Activated CD4-positive, alpha-beta T cell treated with anti-CD3 and anti-CD28 coated beads, Interleukin-2, amount 50 U/mL, for 24 hours (primary cell): ENCODE measurements at regions not wholly inside any gene's neighbourhood (a gene's known extent, or its start where the extent isn't known, plus 50 kb on each side); places are given as distances from the start of the nearest gene placed in this dataset.
"Not testable (repeated sequence)": the region's sequence is repeated elsewhere in the genome, so short reads cannot be mapped to it uniquely, and the experiment has no call there.

Experiments used
- DNase-seq, 2 donors: peaks; one replicate each; pipeline ENCODE4 v3.0.0-alpha.2; 2020; ENCODE audit warnings: low read depth in 1 of 2, low spot score in 1 of 2

DNA sequence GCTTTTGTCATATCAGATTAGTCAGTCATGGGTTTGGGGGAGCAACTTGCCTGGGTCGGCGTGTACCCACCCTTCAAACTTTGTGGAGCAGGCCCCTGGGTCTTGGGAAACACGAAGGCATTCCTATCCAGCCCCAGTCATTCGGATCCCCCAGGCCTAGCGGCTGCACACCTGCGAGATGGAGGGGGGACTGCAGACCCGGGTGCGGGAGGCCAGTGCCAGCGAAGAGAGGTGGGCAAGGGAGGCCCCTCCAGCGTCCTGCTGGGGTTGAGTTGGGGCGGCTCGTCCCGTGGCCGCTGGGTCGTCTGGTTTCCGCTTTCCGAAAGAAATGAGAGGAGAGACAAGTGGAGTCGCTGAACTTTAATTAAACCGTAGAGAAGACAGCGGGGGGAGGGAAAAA is 112.2 kb upstream of the FOXD4L5 start:
- not testable (repeated sequence) for DNase-seq

DNA sequence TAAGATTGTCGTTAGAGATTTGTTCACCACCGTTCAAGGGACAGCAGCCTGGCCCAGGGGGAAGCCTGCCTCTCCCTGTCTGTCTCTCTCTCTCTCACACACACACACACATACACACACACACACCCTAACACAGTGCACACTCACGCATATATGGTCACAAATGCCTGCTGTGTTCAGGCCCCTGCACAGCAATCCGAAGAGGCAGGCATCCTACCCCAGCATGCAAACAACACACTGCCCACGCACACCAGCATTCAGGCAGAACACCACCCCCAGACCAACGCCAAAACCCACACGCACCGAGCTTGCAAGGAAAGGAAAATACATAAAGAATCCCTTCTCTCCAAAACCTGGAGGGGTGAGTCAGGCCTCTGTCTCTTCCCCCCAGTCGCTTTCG is 111.6 kb upstream of the FOXD4L5 start:
- not testable (repeated sequence) for DNase-seq

DNA sequence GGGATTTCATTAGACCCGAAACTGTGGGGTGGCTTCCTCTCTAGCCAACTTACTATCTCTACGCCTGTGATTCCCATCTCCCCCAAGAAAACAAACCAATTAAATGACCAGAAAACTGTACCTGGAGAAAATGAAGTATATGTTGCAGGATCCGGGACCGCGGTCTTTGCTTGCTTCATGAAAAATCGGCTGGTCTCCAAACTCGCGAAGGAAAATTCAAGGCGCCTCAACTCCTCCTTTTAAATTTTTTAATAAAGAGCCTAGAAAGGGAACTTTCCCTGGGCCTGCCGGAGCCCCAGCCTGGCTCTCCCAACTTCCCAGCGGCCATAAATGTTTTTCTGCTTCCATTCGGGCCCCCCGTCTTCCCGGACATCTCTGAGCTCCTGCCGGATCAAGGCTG is 110.8 kb upstream of the FOXD4L5 start:
- not testable (repeated sequence) for DNase-seq

DNA sequence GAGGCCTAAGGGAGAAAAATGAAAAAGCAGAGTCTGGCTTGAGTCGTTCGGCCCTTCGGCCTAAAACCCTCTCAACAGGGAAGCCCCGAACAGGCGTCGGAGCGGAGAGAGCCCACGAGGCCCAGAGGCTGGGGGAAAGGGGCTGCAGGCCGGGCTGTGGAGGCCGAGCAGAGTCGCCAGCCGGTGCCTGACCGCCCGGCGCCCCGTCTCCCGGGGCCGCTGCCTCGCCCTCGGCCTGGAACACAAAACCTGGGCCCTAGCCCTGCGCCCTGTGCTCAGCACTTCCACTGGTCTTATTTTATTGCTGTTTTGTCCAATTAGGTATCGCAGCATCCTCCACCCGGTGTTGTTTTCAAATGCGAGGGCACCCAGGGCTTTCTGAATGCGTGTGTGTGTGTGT is 110.1 kb upstream of the FOXD4L5 start:
- not testable (repeated sequence) for DNase-seq

DNA sequence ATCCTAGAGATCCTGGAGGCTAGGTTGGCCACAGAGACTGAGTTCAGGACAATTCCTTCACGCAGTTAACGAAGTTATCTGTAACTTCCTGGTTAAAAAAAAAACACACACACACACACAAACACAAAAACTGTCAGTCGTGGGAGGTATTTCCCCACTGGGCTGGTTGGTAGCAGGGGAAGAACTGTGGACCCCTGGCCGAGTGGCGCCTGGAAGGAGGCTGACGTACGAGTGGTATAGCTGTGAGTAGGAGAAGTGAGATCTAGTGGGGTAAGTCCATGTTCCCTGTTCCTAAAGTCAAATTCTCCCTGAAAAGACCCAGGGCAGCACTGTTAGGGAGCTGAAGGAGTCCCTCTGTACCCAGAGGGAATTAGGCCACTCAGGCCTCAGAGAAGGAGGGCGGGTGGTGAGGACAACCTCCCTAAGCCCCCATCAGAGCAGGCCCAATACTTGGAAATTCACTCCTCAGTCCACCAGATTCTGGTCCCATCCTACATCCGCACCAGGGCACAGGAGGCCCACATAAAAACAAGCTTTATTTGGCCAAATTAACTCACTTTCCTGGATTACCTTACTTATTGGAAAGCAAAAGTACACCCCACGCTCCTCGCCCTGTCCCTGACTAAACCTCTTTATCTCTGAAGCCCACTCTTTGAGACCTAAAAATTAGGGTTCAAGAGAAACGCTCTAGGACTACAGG is 108.3 kb upstream of the FOXD4L5 start:
- not testable (repeated sequence) for DNase-seq

DNA sequence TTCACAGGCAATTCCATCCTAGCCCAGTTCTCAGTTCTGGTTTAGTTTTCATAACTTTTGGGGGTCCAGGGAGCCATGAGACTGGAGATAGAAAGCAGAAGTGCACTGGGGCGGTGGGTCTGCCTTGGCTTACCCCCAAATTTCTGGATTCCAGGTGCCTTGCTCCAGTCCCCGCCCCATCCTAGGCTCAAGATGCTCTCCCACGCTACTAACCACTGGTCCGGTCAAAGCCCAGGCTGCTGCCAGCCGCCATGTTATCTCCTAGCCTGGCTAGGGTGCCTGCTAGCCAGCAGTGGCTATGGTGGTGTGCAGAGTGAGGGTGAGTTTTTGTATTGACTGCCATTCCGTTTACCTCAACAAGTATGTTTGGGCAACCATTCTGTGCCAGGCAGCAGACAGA is 107.6 kb upstream of the FOXD4L5 start:
- not testable (repeated sequence) for DNase-seq

DNA sequence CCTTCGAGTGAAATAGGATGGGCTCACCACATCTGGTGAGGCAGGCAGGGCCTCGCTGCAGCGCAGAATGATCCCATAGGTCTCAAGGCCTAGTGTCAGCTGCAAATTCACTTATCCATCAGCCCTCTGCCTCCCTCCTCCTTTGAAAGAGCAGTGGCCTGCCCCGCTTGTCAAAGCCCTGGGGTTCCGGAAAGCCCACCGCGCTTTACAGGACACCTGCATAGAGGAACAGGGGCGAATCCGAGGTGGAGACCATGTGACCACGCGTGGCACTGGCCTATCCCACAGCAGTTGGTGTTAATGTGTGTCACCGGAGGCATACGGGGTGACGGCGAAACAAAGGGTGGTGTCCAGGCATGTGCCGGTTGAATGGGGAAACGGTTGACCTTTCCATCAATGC is 104.7 kb upstream of the FOXD4L5 start:
- not testable (repeated sequence) for DNase-seq

DNA sequence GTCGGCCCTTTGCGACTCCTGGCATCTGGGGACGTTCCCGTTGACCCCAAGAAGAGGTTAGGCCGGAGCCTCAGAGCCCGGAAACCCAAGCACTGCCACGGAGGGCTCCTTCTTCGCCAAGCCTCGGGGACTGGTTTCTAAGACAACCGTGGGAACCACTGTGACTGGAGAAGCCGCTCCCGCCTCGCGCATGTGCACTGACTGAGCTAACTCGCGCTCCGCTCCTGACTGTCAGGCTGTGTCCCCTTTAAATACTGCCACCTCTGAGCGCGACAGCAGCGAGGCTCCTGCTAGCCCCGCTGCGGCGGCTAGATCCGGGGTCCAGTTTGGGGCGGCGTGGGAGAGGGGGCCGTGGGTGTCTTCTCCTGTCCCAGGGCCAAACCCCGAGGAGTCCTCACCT is 104.2 kb upstream of the FOXD4L5 start:
- DNase-seq: not testable (repeated sequence)

DNA sequence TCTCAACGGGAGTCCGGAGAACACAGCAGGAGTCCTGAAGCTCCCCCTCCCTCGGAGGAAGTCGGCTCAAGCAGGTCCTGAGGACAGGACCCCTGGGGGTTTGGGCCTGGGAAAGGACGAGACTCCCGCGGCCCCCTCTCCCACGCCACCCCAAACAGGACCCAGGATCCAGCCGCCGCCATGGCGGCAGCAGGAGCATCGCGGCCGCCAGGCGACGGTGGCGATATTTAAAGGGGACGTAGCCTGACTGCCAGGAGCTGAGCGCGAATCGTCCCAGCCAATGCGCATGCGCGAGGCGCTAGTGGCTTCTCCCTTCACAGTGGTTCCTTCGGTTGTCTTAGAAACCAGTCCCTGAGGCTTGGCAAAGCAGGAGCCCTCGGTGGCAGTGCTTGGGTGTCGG is 101.7 kb upstream of the FOXD4L5 start:
- peak; percentile 44 to 65 for DNase-seq

DNA sequence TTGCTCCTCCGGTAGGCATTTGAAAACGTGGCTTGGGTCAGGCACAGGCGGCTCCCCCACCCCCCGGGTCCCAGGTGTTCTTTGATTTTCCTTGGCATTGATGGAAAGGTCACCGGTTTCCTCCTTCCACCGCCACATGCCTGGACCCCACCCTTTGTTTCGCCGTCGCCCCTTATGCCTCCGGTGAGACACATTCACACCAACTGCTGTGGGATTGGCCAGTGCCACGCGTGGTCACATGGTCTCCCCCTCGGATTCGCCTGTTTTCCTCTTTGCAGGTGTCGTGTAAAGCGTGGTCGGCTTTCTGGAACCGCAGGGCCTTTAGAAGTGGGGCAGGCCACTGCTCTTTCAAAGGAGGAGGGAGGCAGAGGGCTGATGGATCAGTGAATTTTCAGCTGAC is 101.2 kb upstream of the FOXD4L5 start:
- DNase-seq: not testable (repeated sequence)

DNA sequence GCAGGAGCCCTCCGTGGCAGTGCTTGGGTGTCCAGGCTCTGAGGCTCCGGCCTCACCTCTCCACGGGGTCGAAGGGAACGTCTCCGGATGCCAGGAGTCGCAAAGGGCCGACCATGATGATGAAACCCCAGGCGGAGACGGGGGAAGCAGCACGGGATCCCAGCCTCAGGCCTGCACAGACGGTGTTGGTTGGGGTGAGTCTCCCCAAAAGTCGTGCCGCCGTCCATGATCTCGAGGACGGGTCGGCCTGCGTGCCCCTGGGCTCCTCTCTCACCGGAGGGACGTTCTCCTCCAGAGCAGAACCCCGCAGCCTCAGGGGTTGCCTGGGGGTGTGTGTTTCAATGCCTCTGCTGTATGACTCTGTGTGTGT is 100.6 kb upstream of the FOXD4L5 start:
- not testable (repeated sequence) for DNase-seq

DNA sequence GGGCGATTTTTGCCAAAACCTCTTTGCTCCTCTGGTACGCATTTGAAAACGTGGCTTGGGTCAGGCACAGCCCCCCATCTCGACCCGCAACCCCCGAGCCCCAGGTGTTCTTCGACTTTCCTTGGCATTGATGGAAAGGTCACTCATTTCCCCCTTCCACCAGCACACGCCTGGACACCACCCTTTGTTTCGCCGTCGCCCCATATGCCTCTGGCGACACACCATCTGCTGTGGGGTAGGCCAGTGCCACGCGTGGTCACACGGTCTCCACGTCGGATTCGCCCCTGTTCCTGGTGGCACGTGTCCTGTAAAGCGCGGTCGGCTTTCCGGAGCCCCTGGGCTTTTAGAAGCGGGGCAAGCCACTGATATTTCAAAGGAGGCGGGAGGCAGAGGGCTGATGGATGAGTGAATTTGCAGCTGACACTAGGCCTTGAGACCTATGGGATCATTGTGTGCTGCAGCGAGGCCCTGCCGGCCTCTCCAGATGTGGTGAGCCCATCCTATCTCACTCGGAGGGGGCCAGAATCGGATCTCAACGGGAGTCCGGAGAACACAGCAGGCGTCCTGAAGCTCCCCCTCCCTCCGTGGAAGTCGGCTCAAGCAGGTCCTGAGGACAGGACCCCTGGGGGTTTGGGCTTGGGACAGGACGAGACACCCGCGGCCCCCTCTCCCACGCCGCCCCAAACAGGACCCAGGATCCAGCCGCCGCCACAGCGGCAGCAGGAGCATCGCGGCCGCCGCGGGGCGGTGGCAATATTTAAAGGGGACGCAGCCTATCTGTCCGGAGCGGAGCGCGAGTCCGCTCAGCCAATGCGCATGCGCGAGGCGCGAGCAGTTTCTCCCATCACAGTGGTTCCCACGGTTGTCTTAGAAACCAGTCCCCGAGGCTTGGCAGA is 100.0 kb upstream of the FOXD4L5 start:
- not testable (repeated sequence) for DNase-seq

DNA sequence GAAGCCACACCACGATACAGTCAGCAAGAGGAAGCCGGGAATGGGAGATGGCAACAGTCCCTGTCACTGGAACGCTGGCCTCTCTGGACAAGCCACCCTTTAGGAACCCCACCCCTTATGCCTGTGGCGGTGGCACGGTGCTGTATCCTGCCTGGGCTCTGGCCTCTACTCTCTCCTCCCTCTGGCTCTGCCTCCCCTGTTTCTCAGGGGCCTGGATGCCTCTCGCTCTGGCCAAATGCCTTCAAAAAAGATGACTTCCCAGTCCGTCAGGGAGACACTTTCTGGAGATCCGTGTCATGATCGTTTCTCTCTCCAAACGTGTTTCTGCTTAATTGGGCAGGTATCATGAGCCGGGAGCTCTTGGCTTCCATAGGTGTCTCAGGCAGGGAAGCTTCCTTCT is 99.1 kb upstream of the FOXD4L5 start:
- not testable (repeated sequence) for DNase-seq

DNA sequence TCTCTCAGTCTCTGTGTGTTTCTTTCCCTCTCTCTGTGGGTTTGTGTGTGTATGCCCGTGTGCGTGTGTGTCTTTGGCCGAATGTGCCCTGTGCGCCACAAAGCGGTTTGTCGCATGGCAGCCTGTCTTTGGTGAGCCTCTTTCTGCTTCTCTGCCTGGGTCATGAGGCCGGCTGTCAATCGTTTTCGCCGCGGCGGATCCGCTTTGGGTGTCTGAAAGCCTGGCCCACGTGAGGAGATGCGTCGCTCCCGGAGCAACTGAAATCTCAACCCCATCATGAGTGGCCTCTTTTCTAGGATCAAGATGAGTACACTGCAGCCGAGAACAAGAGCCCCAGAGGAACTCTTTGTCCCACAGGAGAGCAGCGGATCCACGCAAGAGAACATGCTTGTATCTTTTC is 98.6 kb upstream of the FOXD4L5 start:
- DNase-seq: not testable (repeated sequence)

DNA sequence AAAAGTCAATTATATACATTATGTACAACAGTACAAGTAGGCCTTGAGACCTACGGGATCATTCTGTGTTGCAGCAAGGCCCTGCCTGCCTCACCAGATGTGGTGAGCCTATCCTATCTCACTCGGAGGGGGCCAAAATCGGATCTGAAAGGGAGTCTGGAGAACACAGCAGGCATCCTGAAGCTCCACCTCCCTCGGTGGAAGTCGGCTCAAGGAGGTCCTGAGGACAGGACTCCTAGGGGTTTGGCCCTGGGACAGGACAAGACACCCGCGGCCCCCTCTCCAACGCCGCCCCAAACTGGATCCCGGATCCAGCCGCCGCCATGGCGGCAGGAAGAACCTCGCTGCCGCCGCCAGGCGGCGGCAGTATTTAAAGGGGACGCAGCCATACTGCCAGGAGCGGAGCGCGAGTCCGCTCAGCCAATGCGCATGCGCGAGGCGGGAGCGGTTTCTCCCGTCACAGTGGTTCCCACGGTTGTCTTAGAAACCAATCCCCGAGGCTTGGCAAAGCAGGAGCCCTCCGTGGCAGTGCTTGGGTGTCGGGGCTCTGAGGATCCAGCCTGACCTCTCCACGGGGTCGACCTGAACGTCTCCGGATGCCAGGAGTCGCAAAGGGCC is 97.8 kb upstream of the FOXD4L5 start:
- not testable (repeated sequence) for DNase-seq
